CD4-positive, alpha-beta T cell (primary cell): ENCODE measurements at regions not wholly inside any gene's neighbourhood (a gene's known extent, or its start where the extent isn't known, plus 50 kb on each side); places are given as distances from the start of the nearest gene placed in this dataset.

ENCODE experiments used
- ATAC-seq: fragments of 200-7000 bp; cut with Tn5 transposase; one replicate; pipeline ENCODE4 v1.10.0; 2022; ENCODE audit warnings: mild to moderate bottlenecking; ENCODE audit not compliant: poor library complexity
- CTCF ChIA-PET: fragments of 350-600 bp; sonication (Branson Sonifier 250); formaldehyde crosslinking; loops from one replicate; lab custom pipeline; 2021; ENCODE audit warnings: antibody characterized with exemption, inconsistent platforms; lab: Charles Lee
- POLR2A ChIA-PET: fragments of 350-600 bp; sonication (Branson Sonifier 250); formaldehyde crosslinking; loops from one replicate; lab custom pipeline; 2021; ENCODE audit warnings: antibody characterized with exemption, inconsistent platforms; lab: Charles Lee
- DNase-seq, 14 experiments: peaks; one replicate each; pipeline ENCODE4 v3.0.0-alpha.2; 2013 to 2020; ENCODE audit warnings: mixed read lengths in 2 of 14
- H3K27ac ChIP-seq, 2 donors: one replicate each; pipeline versions ENCODE4 v1.5.1 to v1.7.0; 2013; ENCODE audit warnings: low read length in 2 of 2, low read depth in 1 of 2, mild to moderate bottlenecking in 1 of 2
- H3K27me3 ChIP-seq, 2 experiments: 1 replicate in 1 of 2; 2 replicates in 1 of 2; pipeline versions ENCODE4 v1.6.1 to v1.7.0; 2013; ENCODE audit warnings: low read length in 2 of 2, control low read depth in 1 of 2, mild to moderate bottlenecking in 1 of 2, moderate library complexity in 1 of 2; ENCODE audit not compliant: insufficient read depth in 2 of 2, control insufficient read depth in 1 of 2
- H3K36me3 ChIP-seq: one replicate; pipeline ENCODE4 v1.6.1; 2013; ENCODE audit warnings: low read length, control low read depth; ENCODE audit not compliant: insufficient read depth
- H3K4me1 ChIP-seq: one replicate; pipeline ENCODE4 v1.6.1; 2013; ENCODE audit warnings: low read length, control low read depth; ENCODE audit not compliant: insufficient read depth
- H3K4me3 ChIP-seq: one replicate; pipeline ENCODE4 v1.5.1; 2013; ENCODE audit warnings: mild to moderate bottlenecking, low read length, moderate library complexity
- H3K9me3 ChIP-seq, 2 experiments: 1 replicate in 1 of 2; 2 replicates in 1 of 2; pipeline versions ENCODE4 v1.6.1 to v1.7.0; 2013; ENCODE audit warnings: low read length in 2 of 2, mild to moderate bottlenecking in 2 of 2, control low read depth in 1 of 2, moderate library complexity in 1 of 2; ENCODE audit not compliant: control insufficient read depth in 1 of 2, insufficient read depth in 1 of 2
- H3K27ac Mint-ChIP-seq: one replicate; pipeline ENCODE4 v1.8.0; 2020; ENCODE audit warnings: mixed read lengths
- H3K27me3 Mint-ChIP-seq: one replicate; pipeline ENCODE4 v1.8.0; 2021; ENCODE audit warnings: mixed read lengths
- H3K36me3 Mint-ChIP-seq: one replicate; pipeline ENCODE4 v1.8.0; 2021; ENCODE audit warnings: low read depth, mixed read lengths
- H3K4me1 Mint-ChIP-seq: one replicate; pipeline ENCODE4 v1.8.0; 2021; ENCODE audit warnings: low read depth, mixed read lengths
- H3K4me3 Mint-ChIP-seq: one replicate; pipeline ENCODE4 v1.8.0; 2020; ENCODE audit warnings: mild to moderate bottlenecking, mixed read lengths
- H3K9me3 Mint-ChIP-seq: one replicate; pipeline ENCODE4 v1.8.0; 2020; ENCODE audit warnings: mixed read lengths
- intact Hi-C, 2 experiments: fragments of 100-400 bp; cut with DNase I in 1 of 2; cut with micrococcal nuclease in 1 of 2; formaldehyde crosslinking; loops; one replicate each; pipeline versions ENCODE4 v1.15.1 to v1.9.0; 2023 to 2025; cut with DNase I, micrococcal nuclease
- TF ChIP-seq, protein P1 (sequence below): fragments of 200-600 bp; IDR thresholded peaks from one replicate; pipeline ENCODE4 v1.8.0; 2022; ENCODE audit warnings: antibody characterized with exemption, mild to moderate bottlenecking

- H3K9me3 ChIP-seq: peaks cover 0 to 4% of the 10 kb centered on the region in 2 experiments
- no peaks in the 10 kb centered on the region for H3K27me3 ChIP-seq
- intact Hi-C loops: no loop called here
- no peaks in the 10 kb centered on the region for H3K4me1 Mint-ChIP-seq
- CTCF ChIA-PET: no interaction called here
- H3K4me3 Mint-ChIP-seq: no peak overlapping the region
- H3K36me3 Mint-ChIP-seq: no peaks in the 10 kb centered on the region
- H3K4me3 ChIP-seq: no peak overlapping the region
- POLR2A ChIA-PET: no interaction called here
- H3K9me3 Mint-ChIP-seq: no peaks in the 10 kb centered on the region
- DNase-seq (no peak), ATAC-seq (no peak)
- no peaks in the 10 kb centered on the region for H3K36me3 ChIP-seq
- H3K27ac ChIP-seq: no peak overlapping the region
- TF ChIP-seq, protein P1, sequence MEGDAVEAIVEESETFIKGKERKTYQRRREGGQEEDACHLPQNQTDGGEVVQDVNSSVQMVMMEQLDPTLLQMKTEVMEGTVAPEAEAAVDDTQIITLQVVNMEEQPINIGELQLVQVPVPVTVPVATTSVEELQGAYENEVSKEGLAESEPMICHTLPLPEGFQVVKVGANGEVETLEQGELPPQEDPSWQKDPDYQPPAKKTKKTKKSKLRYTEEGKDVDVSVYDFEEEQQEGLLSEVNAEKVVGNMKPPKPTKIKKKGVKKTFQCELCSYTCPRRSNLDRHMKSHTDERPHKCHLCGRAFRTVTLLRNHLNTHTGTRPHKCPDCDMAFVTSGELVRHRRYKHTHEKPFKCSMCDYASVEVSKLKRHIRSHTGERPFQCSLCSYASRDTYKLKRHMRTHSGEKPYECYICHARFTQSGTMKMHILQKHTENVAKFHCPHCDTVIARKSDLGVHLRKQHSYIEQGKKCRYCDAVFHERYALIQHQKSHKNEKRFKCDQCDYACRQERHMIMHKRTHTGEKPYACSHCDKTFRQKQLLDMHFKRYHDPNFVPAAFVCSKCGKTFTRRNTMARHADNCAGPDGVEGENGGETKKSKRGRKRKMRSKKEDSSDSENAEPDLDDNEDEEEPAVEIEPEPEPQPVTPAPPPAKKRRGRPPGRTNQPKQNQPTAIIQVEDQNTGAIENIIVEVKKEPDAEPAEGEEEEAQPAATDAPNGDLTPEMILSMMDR: no peak
- H3K4me1 ChIP-seq: no peaks in the 10 kb centered on the region
- H3K27ac Mint-ChIP-seq: no peak overlapping the region
- no peaks in the 10 kb centered on the region for H3K27me3 Mint-ChIP-seq
Measured at GRCh38 chr9:30012622-30013021, 2371.8 kb upstream of the ACO1 start.

GRCh38 chr9:30015073-30015472 is 2369.4 kb upstream of the ACO1 start:
- no peaks in the 10 kb centered on the region for H3K9me3 Mint-ChIP-seq
- no peak overlapping the region for H3K27ac ChIP-seq
- TF ChIP-seq, protein P1: no peak
- ChIA-PET CTCF (no interaction called here), POLR2A (no interaction called here)
- no peak overlapping the region for H3K27ac Mint-ChIP-seq
- H3K36me3 ChIP-seq: no peaks in the 10 kb centered on the region
- no peak for DNase-seq
- H3K27me3 ChIP-seq: no peaks in the 10 kb centered on the region
- ATAC-seq: no peak
- no peaks in the 10 kb centered on the region for H3K27me3 Mint-ChIP-seq
- H3K4me3 ChIP-seq: no peak overlapping the region
- H3K36me3 Mint-ChIP-seq: no peaks in the 10 kb centered on the region
- peaks cover 0 to 4% of the 10 kb centered on the region in 2 experiments for H3K9me3 ChIP-seq
- intact Hi-C loops: no loop called here
- H3K4me1 ChIP-seq: no peaks in the 10 kb centered on the region
- no peak overlapping the region for H3K4me3 Mint-ChIP-seq
- H3K4me1 Mint-ChIP-seq: no peaks in the 10 kb centered on the region

DNA sequence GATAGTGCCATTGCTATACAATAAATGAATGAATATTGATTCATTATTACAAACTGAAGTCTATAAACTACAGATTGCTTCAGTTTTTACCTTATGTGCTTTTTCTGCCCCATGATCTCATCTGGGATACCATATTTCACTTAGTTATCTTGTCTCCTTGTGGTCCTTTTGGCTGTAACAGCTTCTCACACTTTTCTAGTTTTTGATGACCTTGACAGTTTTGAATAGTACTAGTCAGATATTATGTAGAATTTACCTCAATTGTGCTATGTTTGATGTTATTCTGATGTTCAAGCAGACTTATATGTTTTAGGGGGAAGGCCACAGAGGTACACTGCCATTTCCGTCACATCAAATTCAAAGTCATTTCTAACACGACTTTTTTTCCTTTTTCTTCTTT is 2364.3 kb upstream of the ACO1 start:
- ChIA-PET POLR2A (no interaction called here), CTCF (no interaction called here)
- Mint-ChIP-seq H3K36me3 (no peaks in the 10 kb centered on the region), H3K27ac (no peak overlapping the region), H3K4me3 (no peak overlapping the region), H3K9me3 (peaks cover 2% of the 10 kb centered on the region), H3K27me3 (no peaks in the 10 kb centered on the region), H3K4me1 (no peaks in the 10 kb centered on the region)
- Histone ChIP-seq H3K4me3 (no peak overlapping the region), H3K4me1 (no peaks in the 10 kb centered on the region), H3K9me3 (no peaks in the 10 kb centered on the region), H3K36me3 (no peaks in the 10 kb centered on the region), H3K27me3 (no peaks in the 10 kb centered on the region), H3K27ac (no peak overlapping the region)
- DNase-seq (no peak), ATAC-seq (no peak)
- TF ChIP-seq, protein P1: no peak
- intact Hi-C loops: no loop called here
